GM12878 (cell line): ENCODE measurements at regions not wholly inside any gene's neighbourhood (a gene's known extent, or its start where the extent isn't known, plus 50 kb on each side); places are given as distances from the start of the nearest gene placed in this dataset.

ENCODE experiments used
- ATAC-seq: fragments of 200-7000 bp; cut with Tn5 transposase; 3 replicates; pipeline ENCODE4 v1.9.1; 2020; ENCODE audit warnings: mild to moderate bottlenecking, moderate library complexity
- BruUV-seq: library from RNA; stranded (reverse); fragments of 400-500 nt; replicated peaks from 2 replicates; lab custom pipeline; 2021; lab: Mats Ljungman, UMichigan
- CTCF ChIA-PET: fragments of 300-600 bp; sonication (Branson Sonifier 250); formaldehyde crosslinking; extraction: SDS; loops from one replicate; lab custom pipeline; 2021; ENCODE audit warnings: inconsistent platforms; lab: Yijun Ruan, JAX
- POLR2A ChIA-PET: fragments of 350-600 bp; formaldehyde crosslinking; extraction: SDS; loops from one replicate; lab custom pipeline; 2021; ENCODE audit warnings: inconsistent platforms; lab: Charles Lee
- RAD21 ChIA-PET: fragments of 300-600 bp; sonication (Branson Sonifier 250); formaldehyde crosslinking; loops from one replicate; lab custom pipeline; 2023; ENCODE audit warnings: antibody characterized with exemption; ENCODE audit not compliant: unreplicated experiment; lab: Charles Lee
- SMC1A ChIA-PET: fragments of 300-600 bp; sonication (Branson Sonifier 250); formaldehyde crosslinking; loops from one replicate; lab custom pipeline; 2023; ENCODE audit not compliant: unreplicated experiment, uncharacterized antibody; lab: Charles Lee
- DNase-seq: peaks from one replicate; pipeline ENCODE4 v3.0.0-alpha.2; 2011; ENCODE audit warnings: low read depth, low spot score
- FAIRE-seq: peaks from 3 replicates; lab custom pipeline; 2011; peaks lifted over from hg19 to GRCh38; lab: Jason Lieb, UNC
- H2AFZ ChIP-seq: 2 replicates; pipeline ENCODE4 v1.6.0; 2011; ENCODE audit warnings: low read depth, low read length, control low read depth; ENCODE audit not compliant: control insufficient read depth
- H3K27ac ChIP-seq: 2 replicates; pipeline ENCODE4 v1.5.1; 2011; ENCODE audit warnings: control low read depth; ENCODE audit not compliant: control insufficient read depth, insufficient read depth
- H3K27me3 ChIP-seq, 2 experiments: replicated peaks in 1 of 2; 2 replicates each; pipeline versions ENCODE4 v1.6.0 to v1.6.1; 2011; ENCODE audit warnings: low read length in 1 of 2; ENCODE audit not compliant: control insufficient read depth in 2 of 2, insufficient read depth in 2 of 2
- H3K36me3 ChIP-seq, 2 experiments: 2 replicates each; pipeline ENCODE4 v1.5.1; 2011; ENCODE audit warnings: low read length in 1 of 2; ENCODE audit not compliant: control insufficient read depth in 2 of 2, insufficient read depth in 2 of 2
- H3K4me1 ChIP-seq: 2 replicates; pipeline ENCODE4 v1.6.1; 2011; ENCODE audit warnings: mild to moderate bottlenecking, low read length, moderate library complexity, mixed read lengths; ENCODE audit not compliant: control insufficient read depth, insufficient read depth
- H3K4me2 ChIP-seq: 2 replicates; pipeline ENCODE4 v1.6.0; 2011; ENCODE audit warnings: control low read depth; ENCODE audit not compliant: control insufficient read depth, insufficient read depth
- H3K4me3 ChIP-seq: fragments of 200-600 bp; sonication (generic); 2 replicates; pipeline ENCODE4 v1.5.1; 2016
- H3K79me2 ChIP-seq: 2 replicates; pipeline ENCODE4 v1.6.0; 2011; ENCODE audit warnings: low read length; ENCODE audit not compliant: control insufficient read depth, insufficient read depth
- H3K9ac ChIP-seq: 2 replicates; pipeline ENCODE4 v1.8.0; 2011; ENCODE audit warnings: low read length, control low read depth, mixed read lengths; ENCODE audit not compliant: control insufficient read depth, insufficient read depth
- H3K9me3 ChIP-seq: replicated peaks from 3 replicates; pipeline ENCODE4 v1.5.1; 2011; ENCODE audit warnings: mild to moderate bottlenecking, low read length; ENCODE audit not compliant: control insufficient read depth, insufficient read depth
- H4K20me1 ChIP-seq: 2 replicates; pipeline ENCODE4 v1.6.0; 2011; ENCODE audit not compliant: control insufficient read depth, insufficient read depth
- BACH1 ChIP-seq: fragments of 450-650 bp; IDR thresholded peaks from 2 replicates; pipeline ENCODE4 v1.6.1; 2017; ENCODE audit warnings: mild to moderate bottlenecking, borderline replicate concordance
- CHD4 ChIP-seq: fragments of 200-600 bp; sonication (generic); IDR thresholded peaks from 2 replicates; pipeline ENCODE4 v1.6.1; 2016; ENCODE audit warnings: mild to moderate bottlenecking
- FOS ChIP-seq: IDR thresholded peaks from 3 replicates; pipeline ENCODE4 v1.6.1; 2011; ENCODE audit warnings: borderline replicate concordance; ENCODE audit not compliant: insufficient read length; ENCODE audit errors: extremely low read depth
- HDAC2 ChIP-seq: fragments of 200-600 bp; sonication (generic); IDR thresholded peaks from 2 replicates; pipeline ENCODE4 v1.6.1; 2017
- JUNB ChIP-seq: IDR thresholded peaks from 2 replicates; pipeline ENCODE4 v1.6.1; 2016; ENCODE audit warnings: antibody characterized with exemption, mild to moderate bottlenecking
- KLF5 ChIP-seq: fragments of 450-650 bp; IDR thresholded peaks from 2 replicates; pipeline ENCODE4 v1.6.1; 2014; ENCODE audit warnings: mild to moderate bottlenecking; ENCODE audit not compliant: partially characterized antibody
- MTA3 ChIP-seq: IDR thresholded peaks from 2 replicates; pipeline ENCODE4 v1.6.1; 2012; ENCODE audit warnings: low read length, inconsistent platforms, borderline replicate concordance
- NR2C1 ChIP-seq: fragments of 450-650 bp; IDR thresholded peaks from 2 replicates; pipeline ENCODE4 v1.6.1; 2017; ENCODE audit warnings: antibody characterized with exemption, mild to moderate bottlenecking, moderate library complexity
- RBBP5 ChIP-seq: fragments of 200-600 bp; sonication (generic); conservative IDR thresholded peaks from 2 replicates; pipeline ENCODE4 v1.6.1; 2016
- RFX5 ChIP-seq: IDR thresholded peaks from 2 replicates; pipeline ENCODE4 v1.6.1; 2011; ENCODE audit warnings: low read depth, low read length, improper control_type of control experiment
- SIX5 ChIP-seq: IDR thresholded peaks from 2 replicates; pipeline ENCODE4 v1.6.1; 2011; ENCODE audit warnings: mild to moderate bottlenecking, low read depth, low read length, moderate library complexity; ENCODE audit not compliant: severe bottlenecking
- SMARCA5 ChIP-seq: fragments of 450-650 bp; IDR thresholded peaks from 2 replicates; pipeline ENCODE4 v1.6.1; 2017; ENCODE audit warnings: mild to moderate bottlenecking
- SP1 ChIP-seq: IDR thresholded peaks from one replicate; pipeline ENCODE4 v1.6.1; 2011; ENCODE audit warnings: low read depth, low read length
- SRF ChIP-seq, 2 experiments: IDR thresholded peaks; 2 replicates each; pipeline ENCODE4 v1.6.1; 2011; ENCODE audit warnings: low read depth in 2 of 2, low read length in 2 of 2, mild to moderate bottlenecking in 1 of 2, moderate library complexity in 1 of 2
- WRNIP1 ChIP-seq: IDR thresholded peaks from 2 replicates; pipeline ENCODE4 v1.6.1; 2011; ENCODE audit warnings: low read depth, low read length, improper control_type of control experiment, borderline replicate concordance
- YY1 ChIP-seq: IDR thresholded peaks from 2 replicates; pipeline ENCODE4 v1.6.1; 2011; ENCODE audit warnings: low read depth, mild to moderate bottlenecking, low read length
- in situ Hi-C: fragments of 300-500 bp; cut with MboI; formaldehyde crosslinking; loops from 9 replicates; pipeline ENCODE4 v1.14.3; 2018; ENCODE audit warnings: mixed read lengths
- intact Hi-C: fragments of 100-400 bp; cut with micrococcal nuclease; formaldehyde crosslinking; loops from one replicate; pipeline ENCODE4 v1.14.2; 2022; ENCODE audit not compliant: unreplicated experiment
- TF ChIP-seq, protein P1 (sequence below): fragments of 450-650 bp; IDR thresholded peaks from 2 replicates; pipeline ENCODE4 v1.6.1; 2016; ENCODE audit warnings: mild to moderate bottlenecking
- TF ChIP-seq, protein P2 (sequence below): fragments of 450-650 bp; IDR thresholded peaks from 2 replicates; pipeline ENCODE4 v1.6.1; 2017; ENCODE audit warnings: mild to moderate bottlenecking
- TF ChIP-seq, protein P3 (sequence below): fragments of 450-650 bp; IDR thresholded peaks from 2 replicates; pipeline ENCODE4 v1.6.1; 2014; ENCODE audit warnings: mild to moderate bottlenecking

DNA sequence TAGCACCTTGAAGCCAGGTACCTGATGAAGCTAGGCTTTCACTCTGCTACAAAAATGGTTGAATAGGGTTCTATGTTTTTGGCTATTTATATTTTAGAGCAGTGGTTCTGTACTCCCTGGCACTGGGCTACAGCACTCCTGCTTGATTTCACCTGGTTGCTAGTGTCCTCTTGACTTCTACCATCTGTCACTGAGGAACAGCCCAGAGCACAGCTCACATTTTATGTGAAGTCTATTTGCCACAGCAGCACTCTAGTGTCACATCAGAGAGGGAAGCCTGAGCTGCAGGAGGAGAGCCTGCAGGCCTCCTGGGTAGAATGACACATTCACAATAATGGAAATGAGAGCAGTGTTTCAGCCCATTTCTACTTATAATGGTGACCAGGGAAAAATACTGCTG, 184.2 kb downstream of the ZNF486 start:
- ChIA-PET RAD21 (no interaction called here), CTCF (no interaction called here), POLR2A (no interaction called here), SMC1A (interaction anchor here (1.2 kb wide), 1 partner anchor 17 kb away, joined by 3 read pairs; no protein-coding TSS in a partner anchor)
- ATAC-seq = no peak
- TF ChIP-seq HDAC2 (no peak), BACH1 (no peak), YY1 (no peak), WRNIP1 (no peak), RFX5 (no peak), SRF (IDR thresholded peaks at IDR 0.05; ENCODE audit: low read depth in 2 of 2, low read length in 2 of 2) (no peak), JUNB (no peak), KLF5 (no peak), FOS (no peak), RBBP5 (no peak), SP1 (no peak), NR2C1 (no peak), CHD4 (no peak), SIX5 (no peak), SMARCA5 (no peak), MTA3 (no peak)
- TF ChIP-seq, protein P1, sequence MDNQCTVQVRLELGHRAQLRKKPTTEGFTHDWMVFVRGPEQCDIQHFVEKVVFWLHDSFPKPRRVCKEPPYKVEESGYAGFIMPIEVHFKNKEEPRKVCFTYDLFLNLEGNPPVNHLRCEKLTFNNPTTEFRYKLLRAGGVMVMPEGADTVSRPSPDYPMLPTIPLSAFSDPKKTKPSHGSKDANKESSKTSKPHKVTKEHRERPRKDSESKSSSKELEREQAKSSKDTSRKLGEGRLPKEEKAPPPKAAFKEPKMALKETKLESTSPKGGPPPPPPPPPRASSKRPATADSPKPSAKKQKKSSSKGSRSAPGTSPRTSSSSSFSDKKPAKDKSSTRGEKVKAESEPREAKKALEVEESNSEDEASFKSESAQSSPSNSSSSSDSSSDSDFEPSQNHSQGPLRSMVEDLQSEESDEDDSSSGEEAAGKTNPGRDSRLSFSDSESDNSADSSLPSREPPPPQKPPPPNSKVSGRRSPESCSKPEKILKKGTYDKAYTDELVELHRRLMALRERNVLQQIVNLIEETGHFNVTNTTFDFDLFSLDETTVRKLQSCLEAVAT = no peak
- TF ChIP-seq, protein P2, sequence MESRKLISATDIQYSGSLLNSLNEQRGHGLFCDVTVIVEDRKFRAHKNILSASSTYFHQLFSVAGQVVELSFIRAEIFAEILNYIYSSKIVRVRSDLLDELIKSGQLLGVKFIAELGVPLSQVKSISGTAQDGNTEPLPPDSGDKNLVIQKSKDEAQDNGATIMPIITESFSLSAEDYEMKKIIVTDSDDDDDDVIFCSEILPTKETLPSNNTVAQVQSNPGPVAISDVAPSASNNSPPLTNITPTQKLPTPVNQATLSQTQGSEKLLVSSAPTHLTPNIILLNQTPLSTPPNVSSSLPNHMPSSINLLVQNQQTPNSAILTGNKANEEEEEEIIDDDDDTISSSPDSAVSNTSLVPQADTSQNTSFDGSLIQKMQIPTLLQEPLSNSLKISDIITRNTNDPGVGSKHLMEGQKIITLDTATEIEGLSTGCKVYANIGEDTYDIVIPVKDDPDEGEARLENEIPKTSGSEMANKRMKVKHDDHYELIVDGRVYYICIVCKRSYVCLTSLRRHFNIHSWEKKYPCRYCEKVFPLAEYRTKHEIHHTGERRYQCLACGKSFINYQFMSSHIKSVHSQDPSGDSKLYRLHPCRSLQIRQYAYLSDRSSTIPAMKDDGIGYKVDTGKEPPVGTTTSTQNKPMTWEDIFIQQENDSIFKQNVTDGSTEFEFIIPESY = no peak
- TF ChIP-seq, protein P3, sequence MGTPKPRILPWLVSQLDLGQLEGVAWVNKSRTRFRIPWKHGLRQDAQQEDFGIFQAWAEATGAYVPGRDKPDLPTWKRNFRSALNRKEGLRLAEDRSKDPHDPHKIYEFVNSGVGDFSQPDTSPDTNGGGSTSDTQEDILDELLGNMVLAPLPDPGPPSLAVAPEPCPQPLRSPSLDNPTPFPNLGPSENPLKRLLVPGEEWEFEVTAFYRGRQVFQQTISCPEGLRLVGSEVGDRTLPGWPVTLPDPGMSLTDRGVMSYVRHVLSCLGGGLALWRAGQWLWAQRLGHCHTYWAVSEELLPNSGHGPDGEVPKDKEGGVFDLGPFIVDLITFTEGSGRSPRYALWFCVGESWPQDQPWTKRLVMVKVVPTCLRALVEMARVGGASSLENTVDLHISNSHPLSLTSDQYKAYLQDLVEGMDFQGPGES = no peak
- Histone ChIP-seq H3K4me1 (no peaks in the 10 kb centered on the region), H3K9ac (no peak overlapping the region), H3K79me2 (no peaks in the 10 kb centered on the region), H3K36me3 (no peaks in the 10 kb centered on the region), H3K4me2 (no peak overlapping the region), H3K27me3 (no peaks in the 10 kb centered on the region), H3K9me3 (no peaks in the 10 kb centered on the region; the same call in 2 of the 3 replicates), H2AFZ (no peak overlapping the region), H3K4me3 (no peak overlapping the region), H3K27ac (no peak overlapping the region), H4K20me1 (no peaks in the 10 kb centered on the region)
- no TSS peak for BruUV-seq
- intact Hi-C loops = no loop called here
- in situ Hi-C loops = no loop called here
- no peak for DNase-seq
- FAIRE-seq = no peak
